GM21515 (cell line): ENCODE measurements at regions not wholly inside any gene's neighbourhood (a gene's known extent, or its start where the extent isn't known, plus 50 kb on each side); places are given as distances from the start of the nearest gene placed in this dataset.
"Not testable (repeated sequence)": the region's sequence is repeated elsewhere in the genome, so short reads cannot be mapped to it uniquely, and the experiment has no call there.

Source experiments
- ATAC-seq: cut with Tn5 transposase; IDR thresholded peaks from one replicate; pipeline ENCODE4 v1.9.1; 2021; ENCODE audit not compliant: unreplicated experiment

DNA sequence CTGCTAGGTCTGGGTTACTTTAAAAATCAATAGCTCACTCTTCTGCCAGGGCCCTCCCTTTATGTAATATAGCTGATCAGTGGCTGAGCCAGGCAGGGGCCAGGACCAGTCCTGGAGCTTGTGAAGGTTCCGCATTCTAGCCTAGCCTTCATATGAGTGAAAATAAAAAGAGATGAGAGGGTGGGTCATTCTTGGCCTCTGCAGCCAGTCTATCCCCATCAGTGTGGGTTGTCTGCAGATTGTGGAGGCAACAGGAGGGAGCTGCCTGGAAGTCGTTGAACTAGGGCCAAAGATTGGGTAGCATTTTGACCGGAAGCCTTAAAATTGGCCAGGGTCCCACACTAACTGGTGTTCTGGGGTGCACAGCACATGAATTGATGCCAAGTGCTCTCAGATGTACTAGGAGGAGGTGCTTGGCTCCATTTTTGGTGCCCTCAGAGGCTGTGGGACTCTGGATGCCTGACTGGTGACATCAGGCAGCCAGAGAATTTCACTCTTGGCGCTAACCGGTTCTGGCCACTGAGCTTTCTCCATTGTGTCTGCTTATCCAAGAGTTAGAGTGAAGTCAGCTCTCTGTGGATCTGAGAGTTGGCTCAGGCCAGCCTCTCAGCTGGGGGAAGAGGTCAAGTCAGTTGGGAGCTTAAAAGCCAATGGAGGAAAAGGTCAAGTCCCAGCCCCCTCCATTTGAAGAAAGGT is 66.5 kb upstream of the IKBKE start:
- not testable (repeated sequence) for ATAC-seq

GRCh38 chr1:206404309-206405027 is 65.8 kb upstream of the IKBKE start:
- not testable (repeated sequence) for ATAC-seq

DNA sequence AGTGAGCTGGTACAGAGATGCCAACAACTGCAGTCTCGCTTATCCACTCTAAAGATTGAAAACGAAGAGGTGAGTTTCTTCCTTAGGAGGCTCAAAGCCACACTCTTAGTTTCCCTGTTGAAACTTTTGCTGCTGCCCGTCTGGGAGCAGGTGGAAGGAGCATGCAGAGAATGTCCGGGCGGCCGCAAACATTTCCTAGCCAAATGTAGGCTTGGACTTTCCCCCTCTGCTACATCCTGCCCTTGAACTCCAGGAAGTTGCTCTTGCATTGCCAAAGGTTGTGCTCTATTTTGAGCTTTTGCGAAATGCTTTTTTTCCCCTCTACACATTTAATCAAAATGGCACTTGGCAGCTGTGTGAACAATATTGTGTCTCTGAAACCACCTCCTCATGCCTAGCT is 65.0 kb upstream of the IKBKE start:
- not testable (repeated sequence) for ATAC-seq

DNA sequence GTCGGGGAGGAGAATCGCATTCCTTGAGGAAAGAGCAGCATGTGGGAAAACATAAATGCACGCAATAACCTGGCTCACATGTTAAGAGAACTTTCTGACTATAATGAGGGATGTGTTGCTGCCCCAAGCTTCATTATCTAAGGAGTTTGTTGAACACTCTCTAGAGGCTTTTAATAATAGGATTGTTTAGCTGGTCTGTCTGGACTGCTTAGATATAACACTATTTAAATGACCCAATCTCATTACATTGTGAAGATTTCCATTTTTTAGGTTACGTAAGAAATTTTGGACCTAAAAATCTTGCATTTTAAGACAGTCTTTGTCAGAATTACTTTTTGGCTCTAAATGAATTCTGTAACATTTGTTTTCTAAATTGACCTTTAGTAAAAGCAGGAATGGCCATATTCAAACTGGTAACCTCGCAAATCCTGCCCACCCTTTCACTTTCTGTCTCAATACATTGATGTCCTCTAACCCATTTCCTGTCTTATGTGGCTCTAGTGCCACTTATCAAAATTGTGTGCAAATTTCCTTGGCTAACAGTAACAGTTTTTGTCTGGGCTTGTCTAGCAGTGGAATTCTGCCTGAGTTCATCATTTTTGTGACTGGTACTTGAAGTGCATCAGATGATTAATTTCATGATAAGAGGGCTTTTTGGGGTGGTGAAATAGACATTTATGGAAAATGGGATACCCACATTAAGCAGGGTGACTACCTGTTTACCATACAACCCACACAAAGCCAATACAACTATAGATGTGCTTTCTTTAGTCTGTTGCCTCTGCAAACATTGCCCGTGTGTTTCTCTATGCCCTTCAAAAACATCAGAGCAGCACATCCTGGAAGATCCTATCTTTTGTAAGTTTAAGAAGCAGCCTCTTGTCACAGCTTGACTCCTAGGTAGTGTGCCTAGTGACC is 61.6 kb upstream of the IKBKE start:
- not testable (repeated sequence) for ATAC-seq

- no peak for ATAC-seq
Measured at GRCh38 chr1:206411321-206411720, 59.0 kb upstream of the IKBKE start.

GRCh38 chr1:206415942-206416341 is 54.3 kb upstream of the IKBKE start:
- ATAC-seq = no peak

GRCh38 chr1:206417774-206418614 is 52.3 kb upstream of the IKBKE start:
- ATAC-seq = no peak

DNA sequence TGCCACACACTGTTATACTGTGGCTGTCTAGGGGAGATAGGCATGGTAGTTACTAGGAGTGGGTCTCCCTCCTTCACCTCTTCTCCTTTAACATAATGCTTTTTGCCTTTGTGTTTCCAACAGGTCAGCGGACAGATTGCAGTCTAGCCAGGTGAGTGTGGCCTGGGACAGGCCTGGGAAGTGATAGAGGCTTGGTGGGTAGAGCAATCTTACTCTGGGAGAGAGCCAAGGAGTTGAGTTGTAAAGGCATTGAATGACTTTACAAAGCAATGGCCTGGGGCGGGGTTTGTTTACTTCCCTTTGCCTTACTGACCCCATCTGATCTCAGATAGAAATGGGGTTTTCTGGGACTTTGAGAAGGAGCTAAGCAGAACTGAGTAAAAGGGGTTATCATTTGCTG is 51.0 kb upstream of the IKBKE start:
- ATAC-seq = no peak

GRCh38 chr1:206419783-206420182 is 50.5 kb upstream of the IKBKE start:
- ATAC-seq = no peak

GRCh38 chr1:206420471-206420870 is 49.8 kb upstream of the IKBKE start:
- ATAC-seq = no peak
